ENCODE measurements at regions not wholly inside any gene's neighbourhood (a gene's known extent, or its start where the extent isn't known, plus 50 kb on each side); places are given as distances from the start of the nearest gene placed in this dataset.

DNA sequence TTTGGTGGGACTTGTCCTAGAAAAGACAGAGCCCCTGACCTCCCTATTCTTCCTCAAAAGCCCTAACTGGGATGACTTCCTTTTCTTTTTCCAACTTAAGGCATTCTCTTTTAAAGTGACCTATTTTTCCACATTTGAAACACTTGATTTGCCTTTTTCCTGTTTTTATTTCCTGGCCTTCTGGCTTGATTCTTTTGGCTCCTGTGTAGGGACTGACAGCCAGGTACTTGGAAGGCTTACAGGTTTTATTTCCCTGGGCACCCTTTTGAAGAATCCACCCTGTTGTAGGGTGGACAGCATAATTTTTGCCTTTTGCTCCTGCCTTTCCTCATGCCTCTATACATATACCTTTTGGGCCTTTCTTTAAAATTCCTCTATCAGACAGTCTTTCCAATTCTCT lies 271.0 kb upstream of the AMELY start:
- DNase-seq (ENCODE audit: low read depth) = no peak

DNA sequence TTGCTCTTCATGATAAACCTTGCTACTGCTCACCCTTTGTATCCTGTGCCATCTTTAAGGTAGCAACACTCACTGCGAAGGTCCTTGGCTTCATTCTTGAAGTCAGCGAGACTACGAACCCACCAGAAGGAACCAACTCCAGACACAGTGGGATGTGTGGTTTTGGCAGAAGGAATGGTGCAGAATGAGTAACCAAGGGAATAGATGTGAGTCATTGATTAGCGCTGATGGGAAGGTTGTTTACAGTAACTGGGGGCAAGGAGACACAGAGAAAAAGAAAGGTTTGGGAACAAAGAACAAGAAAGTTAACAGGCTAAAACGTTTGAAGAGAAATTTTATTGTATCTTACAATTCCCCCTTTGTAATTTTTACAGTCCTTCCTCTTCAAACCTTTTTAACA lies 266.1 kb upstream of the AMELY start:
- no peak for DNase-seq (ENCODE audit: low read depth)

DNA sequence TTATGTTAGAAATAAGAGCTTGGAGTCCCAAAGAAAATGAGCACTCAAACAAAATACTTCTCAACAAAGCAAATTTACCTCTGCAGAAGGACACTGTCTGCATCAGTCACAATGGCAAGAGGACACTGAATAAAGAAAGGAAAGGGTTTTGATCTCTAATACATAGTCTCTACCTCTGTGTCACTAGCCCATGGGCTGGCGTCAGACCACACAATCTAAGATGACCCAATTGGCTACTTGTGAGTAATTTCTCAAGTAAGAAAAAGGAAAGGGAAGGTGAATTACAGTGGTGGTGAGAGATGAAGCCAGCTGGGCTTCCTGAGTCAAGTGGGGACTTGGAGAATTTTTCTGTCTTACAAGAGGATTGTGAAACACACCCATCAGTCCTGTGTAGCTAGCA lies 257.9 kb upstream of the AMELY start:
- DNase-seq (ENCODE audit: low read depth) = no peak

DNA sequence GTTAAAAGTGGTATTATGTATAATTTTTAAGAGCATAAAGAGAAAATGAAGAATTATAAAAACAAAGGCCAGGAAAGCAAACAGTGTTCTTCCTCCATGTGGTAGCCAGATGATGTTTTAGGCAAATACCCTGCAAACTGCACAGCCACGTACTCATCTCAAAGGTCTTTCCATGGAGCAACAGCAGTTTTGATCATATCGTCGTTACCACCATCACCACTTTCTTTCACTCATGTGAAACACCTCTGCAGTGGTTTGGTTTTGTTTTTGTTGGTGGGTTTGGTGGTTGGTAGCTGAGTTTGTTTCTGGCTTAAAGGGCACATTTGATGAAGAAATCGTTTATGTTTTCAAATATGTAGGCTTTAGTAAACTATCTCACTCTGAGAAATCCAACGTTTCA lies 229.9 kb upstream of the AMELY start:
- DNase-seq (ENCODE audit: low read depth) = no peak
